Naive B cell (primary cell): ENCODE measurements at regions not wholly inside any gene's neighbourhood (a gene's known extent, or its start where the extent isn't known, plus 50 kb on each side); places are given as distances from the start of the nearest gene placed in this dataset.
A peak's percentile ranks its signal among the peaks of the same experiment; 100 is the strongest.

Experiments
- ATAC-seq, 2 donors: fragments of 150-1000 bp; cut with Tn5 transposase; 2 replicates each; pipeline ENCODE4 v1.10.0; 2021; ENCODE audit warnings: low read depth in 2 of 2, mild to moderate bottlenecking in 2 of 2, moderate library complexity in 2 of 2
- DNase-seq: peaks from one replicate; pipeline ENCODE4 v3.0.0; 2022
- H3K27ac Mint-ChIP-seq, 6 donors: one replicate each; pipeline ENCODE4 v1.8.0; 2020 to 2022; ENCODE audit warnings: mild to moderate bottlenecking in 6 of 6, mixed read lengths in 6 of 6, moderate library complexity in 5 of 6, inconsistent platforms in 2 of 6
- H3K27me3 Mint-ChIP-seq, 3 donors: one replicate each; pipeline ENCODE4 v1.8.0; 2021 to 2022; ENCODE audit warnings: mixed read lengths in 3 of 3, mild to moderate bottlenecking in 1 of 3
- H3K36me3 Mint-ChIP-seq, 2 donors: one replicate each; pipeline ENCODE4 v1.8.0; 2020 to 2022; ENCODE audit warnings: mixed read lengths in 2 of 2, inconsistent platforms in 1 of 2, mild to moderate bottlenecking in 1 of 2
- H3K4me1 Mint-ChIP-seq, 3 donors: one replicate each; pipeline ENCODE4 v1.8.0; 2020 to 2022; ENCODE audit warnings: mixed read lengths in 3 of 3, inconsistent platforms in 1 of 3, mild to moderate bottlenecking in 1 of 3, moderate library complexity in 1 of 3
- H3K4me3 Mint-ChIP-seq, 8 donors: one replicate each; pipeline ENCODE4 v1.8.0; 2020 to 2022; ENCODE audit warnings: mild to moderate bottlenecking in 8 of 8, mixed read lengths in 8 of 8, moderate library complexity in 8 of 8, inconsistent platforms in 2 of 8
- H3K9me3 Mint-ChIP-seq, 7 donors: one replicate each; pipeline ENCODE4 v1.8.0; 2020 to 2022; ENCODE audit warnings: mixed read lengths in 7 of 7, mild to moderate bottlenecking in 5 of 7, inconsistent platforms in 2 of 7, moderate library complexity in 1 of 7

GRCh38 chr17:36867716-36868341 lies 69.4 kb upstream of the LHX1 start:
- Mint-ChIP-seq H3K4me3 (no peak overlapping the region), H3K9me3 (peaks cover 0 to 5% (median 1%) of the 10 kb centered on the region in 7 donors), H3K4me1 (no peaks in the 10 kb centered on the region), H3K27me3 (peaks cover 15 to 64% (median 39%) of the 10 kb centered on the region in 3 donors), H3K27ac (peak overlapping the region in 1 of 6 donors; percentile 23), H3K36me3 (no peaks in the 10 kb centered on the region)
- DNase-seq (no peak), ATAC-seq (no peak)

GRCh38 chr17:36868777-36869176 lies 68.5 kb upstream of the LHX1 start:
- ATAC-seq = no peak
- Mint-ChIP-seq H3K9me3 (peaks cover 0 to 5% (median 1%) of the 10 kb centered on the region in 7 donors), H3K36me3 (no peaks in the 10 kb centered on the region), H3K27me3 (peaks cover 19 to 64% (median 39%) of the 10 kb centered on the region in 3 donors), H3K4me1 (no peaks in the 10 kb centered on the region), H3K4me3 (no peak overlapping the region), H3K27ac (no peak overlapping the region)
- DNase-seq = no peak

- no peaks in the 10 kb centered on the region for H3K36me3 Mint-ChIP-seq
- no peaks in the 10 kb centered on the region for H3K4me1 Mint-ChIP-seq
- peaks cover 20 to 64% (median 39%) of the 10 kb centered on the region in 3 donors for H3K27me3 Mint-ChIP-seq
- ATAC-seq = no peak
- no peak overlapping the region for H3K27ac Mint-ChIP-seq
- no peak overlapping the region for H3K4me3 Mint-ChIP-seq
- DNase-seq = no peak
- H3K9me3 Mint-ChIP-seq = peaks cover 0 to 5% (median 1%) of the 10 kb centered on the region in 7 donors
Observed at GRCh38 chr17:36869441-36869840, 67.8 kb upstream of the LHX1 start.

- DNase-seq (no peak), ATAC-seq (no peak)
- Mint-ChIP-seq H3K36me3 (no peaks in the 10 kb centered on the region), H3K9me3 (peaks cover 0 to 5% (median 1%) of the 10 kb centered on the region in 7 donors), H3K27me3 (peaks cover 20 to 59% (median 36%) of the 10 kb centered on the region in 3 donors), H3K27ac (no peak overlapping the region), H3K4me1 (no peaks in the 10 kb centered on the region), H3K4me3 (no peak overlapping the region)
Observed at GRCh38 chr17:36869856-36870719, 67.2 kb upstream of the LHX1 start.

GRCh38 chr17:36870720-36870999 lies 66.6 kb upstream of the LHX1 start:
- Mint-ChIP-seq H3K27ac (no peak overlapping the region), H3K4me3 (no peak overlapping the region), H3K36me3 (no peaks in the 10 kb centered on the region), H3K27me3 (peaks cover 20 to 59% (median 38%) of the 10 kb centered on the region in 3 donors), H3K9me3 (peaks cover 0 to 5% (median 1%) of the 10 kb centered on the region in 7 donors), H3K4me1 (no peaks in the 10 kb centered on the region)
- ATAC-seq = no peak
- DNase-seq = no peak

- no peak for ATAC-seq
- no peak for DNase-seq
- H3K36me3 Mint-ChIP-seq = no peaks in the 10 kb centered on the region
- no peaks in the 10 kb centered on the region for H3K4me1 Mint-ChIP-seq
- peaks cover 7 to 30% (median 30%) of the 10 kb centered on the region in 3 donors for H3K27me3 Mint-ChIP-seq
- H3K27ac Mint-ChIP-seq = no peak overlapping the region
- peaks cover 0 to 9% (median under 1%) of the 10 kb centered on the region in 7 donors for H3K9me3 Mint-ChIP-seq
- H3K4me3 Mint-ChIP-seq = no peak overlapping the region
Observed at GRCh38 chr17:36875698-36876293, 61.5 kb upstream of the LHX1 start.

- Mint-ChIP-seq H3K27me3 (peaks cover 17 to 36% (median 34%) of the 10 kb centered on the region in 3 donors), H3K4me3 (no peak overlapping the region), H3K36me3 (peaks cover under 1 to 9% of the 10 kb centered on the region in 2 donors), H3K4me1 (no peaks in the 10 kb centered on the region), H3K27ac (no peak overlapping the region), H3K9me3 (peaks cover 0 to 18% (median 10%) of the 10 kb centered on the region in 7 donors)
- no peak for ATAC-seq
- no peak for DNase-seq
Observed at GRCh38 chr17:36876966-36877365, 60.3 kb upstream of the LHX1 start.

- H3K27ac Mint-ChIP-seq = no peak overlapping the region
- H3K36me3 Mint-ChIP-seq = peaks cover 8 to 9% of the 10 kb centered on the region in 2 donors
- no peaks in the 10 kb centered on the region for H3K4me1 Mint-ChIP-seq
- peaks cover 1 to 21% (median 16%) of the 10 kb centered on the region in 7 donors for H3K9me3 Mint-ChIP-seq
- DNase-seq (no peak), ATAC-seq (no peak)
- peaks cover 24 to 44% (median 35%) of the 10 kb centered on the region in 3 donors for H3K27me3 Mint-ChIP-seq
- H3K4me3 Mint-ChIP-seq = no peak overlapping the region
Observed at GRCh38 chr17:36877771-36878170, 59.5 kb upstream of the LHX1 start.

GRCh38 chr17:36878216-36878615 lies 59.1 kb upstream of the LHX1 start:
- no peak for DNase-seq
- no peak for ATAC-seq
- Mint-ChIP-seq H3K4me1 (no peaks in the 10 kb centered on the region), H3K4me3 (no peak overlapping the region), H3K36me3 (peaks cover 8 to 9% of the 10 kb centered on the region in 2 donors), H3K27ac (no peak overlapping the region), H3K27me3 (peaks cover 25 to 45% (median 37%) of the 10 kb centered on the region in 3 donors), H3K9me3 (peaks cover 1 to 20% (median 16%) of the 10 kb centered on the region in 7 donors)

- DNase-seq = no peak
- ATAC-seq = no peak
- Mint-ChIP-seq H3K27me3 (peaks cover 25 to 45% (median 42%) of the 10 kb centered on the region in 3 donors), H3K4me3 (no peak overlapping the region), H3K27ac (no peak overlapping the region), H3K9me3 (peaks cover 1 to 20% (median 16%) of the 10 kb centered on the region in 7 donors), H3K36me3 (peaks cover 8 to 9% of the 10 kb centered on the region in 2 donors), H3K4me1 (no peaks in the 10 kb centered on the region)
Observed at GRCh38 chr17:36879027-36879426, 58.2 kb upstream of the LHX1 start.

GRCh38 chr17:36879624-36880131 lies 57.6 kb upstream of the LHX1 start:
- peaks cover 0 to 2% (median 0%) of the 10 kb centered on the region in 3 donors for H3K4me1 Mint-ChIP-seq
- H3K4me3 Mint-ChIP-seq = no peak overlapping the region
- peaks cover 1 to 20% (median 16%) of the 10 kb centered on the region in 7 donors for H3K9me3 Mint-ChIP-seq
- no peak overlapping the region for H3K27ac Mint-ChIP-seq
- H3K36me3 Mint-ChIP-seq = peaks cover 8 to 9% of the 10 kb centered on the region in 2 donors
- DNase-seq (no peak), ATAC-seq (no peak)
- peaks cover 25 to 52% (median 48%) of the 10 kb centered on the region in 3 donors for H3K27me3 Mint-ChIP-seq

- Mint-ChIP-seq H3K27ac (no peak overlapping the region), H3K9me3 (peaks cover 1 to 20% (median 16%) of the 10 kb centered on the region in 7 donors), H3K4me1 (peaks cover 0 to 2% (median 1%) of the 10 kb centered on the region in 3 donors), H3K4me3 (no peak overlapping the region), H3K27me3 (peaks cover 31 to 54% (median 51%) of the 10 kb centered on the region in 3 donors), H3K36me3 (peaks cover 9 to 11% of the 10 kb centered on the region in 2 donors)
- ATAC-seq = no peak
- DNase-seq = no peak
Observed at GRCh38 chr17:36880268-36880905, 56.9 kb upstream of the LHX1 start.

GRCh38 chr17:36881323-36881722 lies 56.0 kb upstream of the LHX1 start:
- Mint-ChIP-seq H3K27ac (no peak overlapping the region), H3K36me3 (peaks cover 9 to 12% of the 10 kb centered on the region in 2 donors), H3K4me3 (no peak overlapping the region), H3K4me1 (peaks cover 0 to 3% (median 2%) of the 10 kb centered on the region in 3 donors), H3K27me3 (peaks cover 37 to 59% (median 54%) of the 10 kb centered on the region in 3 donors), H3K9me3 (peaks cover 1 to 20% (median 16%) of the 10 kb centered on the region in 7 donors)
- ATAC-seq (no peak), DNase-seq (no peak)
